Left renal pelvis (tissue), 4 donors: ENCODE measurements at regions not wholly inside any gene's neighbourhood (a gene's known extent, or its start where the extent isn't known, plus 50 kb on each side); places are given as distances from the start of the nearest gene placed in this dataset.

ENCODE experiments used
- DNase-seq, 4 donors: peaks; one replicate each; pipeline ENCODE4 v3.0.0-alpha.2; 2013; ENCODE audit warnings: low read depth in 4 of 4, low spot score in 3 of 4

- DNase-seq: no peak
These were observed 438.7 kb upstream of the SOX9 start for GRCh38 chr17:71682174-71682494.

- DNase-seq: no peak
These were observed 431.0 kb upstream of the SOX9 start for GRCh38 chr17:71689782-71690181.

- DNase-seq: no peak
These were observed 420.9 kb upstream of the SOX9 start for GRCh38 chr17:71699907-71700306.

DNA sequence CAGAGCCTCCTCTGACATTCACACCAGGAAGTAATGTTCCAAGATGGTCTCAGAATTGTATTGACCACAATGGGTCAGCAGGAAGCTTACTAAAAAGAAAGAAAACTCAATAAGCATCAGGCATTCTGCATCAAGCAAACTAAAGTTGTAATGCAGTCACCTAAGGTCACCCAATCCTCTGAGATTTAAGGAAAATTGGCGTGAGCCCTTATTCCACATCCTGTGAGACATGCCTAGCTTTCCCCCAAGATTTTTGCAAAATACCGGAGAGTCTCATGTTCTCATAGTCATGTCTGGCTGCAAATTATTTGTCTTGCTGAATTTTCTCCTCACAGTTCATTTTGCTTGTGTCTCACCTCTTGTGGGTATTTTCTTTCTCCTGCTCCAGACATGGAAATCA is 417.1 kb upstream of the SOX9 start:
- no peak for DNase-seq

DNA sequence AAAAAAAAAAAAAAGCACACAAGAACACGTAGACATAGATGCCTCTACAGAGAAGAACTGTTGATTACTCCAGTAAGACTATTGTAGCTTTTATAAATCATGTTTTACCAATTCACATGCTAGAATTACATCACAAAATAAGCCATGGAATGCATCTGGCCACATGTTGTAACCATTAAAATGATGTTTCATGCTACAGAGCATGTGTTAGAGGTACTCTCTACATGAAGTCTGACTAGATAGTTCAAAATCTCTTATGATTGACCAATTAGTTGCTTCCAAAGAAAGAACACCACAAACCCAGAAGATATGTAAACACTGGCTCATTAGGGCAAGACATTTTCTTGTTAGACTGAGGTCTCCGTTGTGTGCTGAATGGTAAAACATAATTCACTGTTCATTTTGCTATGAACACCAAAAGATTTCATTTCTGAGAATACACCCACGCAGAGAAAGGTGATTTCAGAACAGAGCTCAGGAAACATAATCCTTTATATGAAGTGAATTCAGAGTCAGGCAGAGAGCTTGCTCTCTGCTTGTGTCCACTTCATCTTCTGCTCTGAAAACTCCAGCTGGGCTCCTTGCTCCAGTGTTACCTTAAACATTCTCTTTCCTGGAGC is 411.4 kb upstream of the SOX9 start:
- DNase-seq: no peak

DNA sequence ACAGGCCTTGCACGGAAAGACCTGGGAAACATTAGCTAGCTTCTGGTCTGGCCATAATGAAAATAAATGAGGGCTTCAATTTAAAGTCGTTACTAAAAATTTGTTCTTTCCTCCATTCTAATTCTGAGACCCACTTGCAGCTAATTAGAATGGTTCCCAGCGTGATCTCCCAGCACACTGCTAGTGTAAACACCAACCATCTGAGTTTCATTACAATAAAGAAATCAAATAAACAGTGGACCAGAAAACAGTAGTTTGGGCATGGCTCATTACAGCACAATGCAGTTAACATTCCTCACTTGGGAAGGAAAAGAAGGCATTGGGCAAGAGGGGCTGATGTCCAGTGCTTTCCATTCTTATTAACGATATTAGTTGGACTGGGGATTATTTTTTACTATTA is 410.9 kb upstream of the SOX9 start:
- peak in 2 of 4 donors; percentile 1 to 7 for DNase-seq

DNA sequence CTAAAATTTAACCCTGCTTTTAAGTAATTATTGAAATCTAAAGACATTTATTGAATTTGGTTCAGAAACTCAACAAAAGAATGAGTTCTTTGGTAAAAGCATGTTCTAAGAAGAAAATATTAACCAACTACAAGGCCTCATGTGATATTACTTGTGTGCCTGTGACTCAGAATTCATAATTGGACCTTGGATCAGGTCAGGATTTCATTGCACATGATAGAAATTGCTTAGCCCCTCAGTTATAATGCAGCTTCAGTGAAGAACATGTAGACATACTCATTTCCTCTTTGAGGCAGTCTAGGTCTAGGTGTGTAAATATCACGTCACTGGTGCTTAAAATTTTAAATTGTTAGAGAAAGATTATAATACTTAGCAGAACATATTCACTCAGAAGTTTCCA is 410.0 kb upstream of the SOX9 start:
- DNase-seq: no peak

GRCh38 chr17:71713846-71714245 is 407.0 kb upstream of the SOX9 start:
- no peak for DNase-seq

- DNase-seq: no peak
These were observed 396.5 kb upstream of the SOX9 start for GRCh38 chr17:71724339-71724738.

DNA sequence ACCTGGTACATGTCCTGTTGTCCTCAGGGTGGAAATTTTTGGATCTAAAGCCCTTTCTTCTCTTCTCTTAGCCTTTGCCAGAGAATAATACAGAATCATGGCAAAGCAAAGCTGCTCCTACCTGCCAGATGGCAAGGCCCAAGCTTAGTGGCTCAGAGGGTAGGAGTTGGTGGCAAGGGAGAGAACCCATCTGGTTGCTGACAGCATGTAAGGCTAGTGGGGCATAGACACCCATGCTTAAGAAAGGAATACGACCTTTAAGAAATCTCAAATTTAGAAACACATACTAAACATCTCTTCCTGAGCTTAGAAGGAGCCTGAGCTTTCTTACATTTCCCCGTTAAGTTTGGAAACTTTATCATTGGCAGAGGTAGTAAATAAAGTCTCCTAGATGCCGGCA is 395.0 kb upstream of the SOX9 start:
- DNase-seq: no peak

DNA sequence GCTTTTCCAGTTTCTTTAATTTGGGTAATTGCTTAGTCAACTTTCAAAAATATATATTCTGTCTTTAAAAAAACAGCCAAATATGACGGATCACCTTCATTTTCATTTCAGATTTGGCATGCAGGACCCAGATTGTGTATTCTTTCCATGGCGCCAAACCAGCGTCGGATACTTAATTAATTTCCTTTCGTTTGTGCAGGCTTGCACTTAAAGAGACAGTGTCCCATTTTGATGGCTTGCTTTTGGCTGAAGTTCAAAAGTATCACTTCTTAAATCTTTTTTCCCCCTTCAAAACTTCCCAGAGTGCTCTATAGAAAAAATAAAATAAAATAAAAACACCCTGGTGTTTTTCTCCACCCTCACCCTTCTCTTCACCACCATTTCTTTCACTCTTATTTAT is 394.5 kb upstream of the SOX9 start:
- DNase-seq: no peak

DNA sequence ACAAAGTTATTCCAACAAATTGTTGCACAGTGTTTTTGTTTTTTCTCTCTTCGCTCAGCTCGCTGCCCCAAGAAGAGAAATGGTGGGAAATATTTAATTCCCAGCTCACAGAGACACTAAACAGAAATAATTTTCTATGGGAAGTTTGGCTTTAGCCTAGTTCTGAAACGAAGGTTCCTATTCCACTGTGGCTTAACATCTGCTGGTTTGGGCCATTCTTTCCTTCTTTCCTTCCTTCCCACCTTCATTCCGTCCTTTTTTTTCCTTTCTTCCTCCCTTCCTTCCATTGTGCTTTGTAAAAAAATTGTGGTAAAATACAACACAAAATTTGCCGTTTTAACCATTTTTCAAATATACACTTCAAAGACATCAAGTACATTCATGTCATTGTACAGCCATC is 393.5 kb upstream of the SOX9 start:
- DNase-seq: no peak

DNA sequence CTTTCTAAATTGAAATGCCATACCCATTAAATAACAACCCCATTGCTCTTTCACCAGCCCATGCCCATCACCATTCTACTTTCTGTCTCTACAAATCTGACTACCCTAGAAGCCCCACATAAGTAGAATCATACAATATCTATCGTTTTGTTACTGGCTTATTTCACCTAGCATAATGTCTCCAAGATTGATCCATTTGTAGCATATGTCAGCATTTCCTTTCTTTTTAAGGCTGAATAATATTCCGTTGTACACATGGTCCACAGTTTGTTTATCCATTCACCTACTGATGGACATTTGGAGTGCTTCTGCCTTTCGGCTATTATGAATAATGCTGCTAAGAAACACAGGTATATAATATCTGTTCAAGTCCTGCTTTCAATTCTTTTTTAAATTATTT is 393.1 kb upstream of the SOX9 start:
- DNase-seq: no peak

DNA sequence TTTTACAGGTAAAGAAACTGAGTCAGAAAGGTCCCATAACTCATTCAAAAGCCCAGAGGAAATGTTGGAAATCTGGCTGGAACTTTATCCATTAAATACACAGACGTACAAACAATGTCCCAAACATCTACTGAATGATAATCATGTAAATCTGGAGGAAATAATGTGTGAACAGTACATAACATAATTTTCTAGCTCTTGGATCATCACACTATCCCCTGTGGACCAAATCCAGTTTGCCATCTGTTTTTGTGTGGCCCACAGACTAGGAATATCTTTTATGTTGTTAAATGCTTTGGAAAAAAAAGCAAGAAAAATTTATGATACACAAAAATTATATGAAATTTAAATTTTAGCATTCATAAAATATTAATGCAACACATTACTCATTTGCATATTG is 389.9 kb upstream of the SOX9 start:
- no peak for DNase-seq

DNA sequence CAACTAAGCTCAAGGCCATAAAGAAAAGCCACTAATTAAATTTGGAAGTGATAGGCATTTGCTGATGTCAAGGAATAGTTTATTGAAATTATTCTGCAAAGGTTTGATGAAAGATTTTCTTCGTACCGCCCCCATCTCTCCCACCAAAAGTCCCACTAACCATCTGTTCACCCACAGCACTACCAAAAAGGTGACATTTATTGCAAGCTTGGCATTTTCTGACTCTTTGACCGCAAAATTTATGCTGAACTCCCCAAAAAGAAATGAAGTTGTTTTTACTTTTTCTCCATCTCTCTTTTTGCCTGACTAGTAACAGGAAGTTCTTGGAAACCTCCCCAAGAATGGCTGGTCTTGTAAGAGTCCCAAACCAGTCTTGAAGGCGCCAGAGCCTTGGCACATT is 384.9 kb upstream of the SOX9 start:
- no peak for DNase-seq

- no peak for DNase-seq
These were observed 380.0 kb upstream of the SOX9 start for GRCh38 chr17:71740866-71741265.

- DNase-seq: no peak
These were observed 379.0 kb upstream of the SOX9 start for GRCh38 chr17:71741836-71742235.

GRCh38 chr17:71748872-71749271 is 371.9 kb upstream of the SOX9 start:
- DNase-seq: no peak

GRCh38 chr17:71753070-71753469 is 367.8 kb upstream of the SOX9 start:
- DNase-seq: no peak

DNA sequence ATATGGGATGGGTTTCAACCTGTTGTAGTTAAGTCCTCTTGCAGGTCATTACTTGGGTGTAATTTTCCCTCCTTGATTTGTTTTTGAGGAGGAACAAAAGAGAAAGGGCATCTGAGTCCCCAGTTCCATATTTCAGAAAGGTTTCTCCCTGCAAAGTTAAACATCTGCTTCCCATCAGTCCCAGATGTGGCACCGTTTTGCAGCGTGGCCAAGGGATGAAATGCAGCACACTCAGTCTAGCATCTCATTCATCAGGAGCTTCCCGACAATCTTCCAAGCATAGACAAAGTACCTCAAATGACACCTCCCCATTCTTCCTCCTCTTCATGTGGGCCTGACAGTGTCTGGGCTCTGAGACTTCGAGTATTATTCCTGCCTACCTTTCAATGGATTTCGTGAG is 363.7 kb upstream of the SOX9 start:
- no peak for DNase-seq

GRCh38 chr17:71757956-71758355 is 362.9 kb upstream of the SOX9 start:
- DNase-seq: no peak

DNA sequence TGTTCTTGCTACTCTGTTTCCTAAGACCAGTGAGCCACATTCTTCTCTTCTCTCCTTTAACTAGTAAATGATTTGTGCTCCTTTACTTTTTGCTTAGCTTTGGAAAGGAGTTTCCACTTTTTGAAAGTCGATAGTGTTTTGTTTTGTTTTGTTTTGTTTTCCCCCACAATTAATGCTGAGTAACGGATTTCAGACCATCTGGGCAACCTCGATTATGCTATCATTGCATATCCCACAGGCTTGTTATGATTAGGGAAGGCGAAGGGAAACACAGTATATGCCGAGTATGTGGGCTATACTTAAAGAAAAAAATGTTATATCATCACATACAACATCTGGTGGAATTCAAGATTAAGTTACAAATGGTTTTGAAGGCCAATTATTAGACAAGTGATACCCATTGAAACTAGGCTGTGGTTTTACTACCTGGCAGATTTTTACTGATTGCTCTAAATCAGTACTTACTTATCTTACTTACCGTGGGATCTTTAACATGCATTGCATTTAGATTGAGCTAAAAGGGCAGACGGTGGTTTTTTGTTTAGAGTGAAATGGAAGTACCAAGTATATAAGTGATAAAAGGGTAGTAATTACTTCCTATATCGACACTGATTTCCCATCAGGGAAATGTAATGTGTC is 361.3 kb upstream of the SOX9 start:
- no peak for DNase-seq

- DNase-seq: no peak
These were observed 360.6 kb upstream of the SOX9 start for GRCh38 chr17:71760062-71760720.
